ENCODE measurements at regions not wholly inside any gene's neighbourhood (a gene's known extent, or its start where the extent isn't known, plus 50 kb on each side); places are given as distances from the start of the nearest gene placed in this dataset.
A peak's percentile ranks its signal among the peaks of the same experiment; 100 is the strongest.
"Not testable (repeated sequence)": the region's sequence is repeated elsewhere in the genome, so short reads cannot be mapped to it uniquely, and the experiment has no call there.

DNA sequence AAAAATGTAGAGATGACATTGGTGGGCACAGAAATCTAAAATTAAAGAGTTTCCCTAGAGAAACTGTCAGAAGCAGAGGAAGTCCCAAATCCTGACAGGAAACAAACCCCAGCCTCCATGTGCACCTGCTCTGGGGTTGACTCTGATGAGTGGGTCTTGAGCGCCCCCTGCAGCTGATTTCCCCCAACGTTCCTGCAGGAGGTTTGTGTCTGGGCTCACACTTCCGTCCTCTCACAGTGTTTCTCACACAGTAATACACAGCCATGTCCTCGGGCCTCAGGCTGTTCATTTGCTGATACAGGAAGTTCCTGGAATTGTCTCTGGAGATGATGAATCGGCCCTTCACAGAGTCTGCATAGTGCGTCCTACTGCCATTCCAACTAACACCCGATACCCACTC is 670.1 kb downstream of the TMEM121 start:
- 41% methylated on average over 5 of the region's 7 CpGs for WGBS (ENCODE audit: low lambda C conversion rate)
- H3K36me3 ChIP-seq (replicated peaks in 1 of 2; ENCODE audit: control insufficient read depth in 1 of 2, insufficient read depth in 2 of 2, low read length in 2 of 2); H3K9ac ChIP-seq (ENCODE audit: insufficient read depth, low read depth, low read length); H3K79me2 ChIP-seq (ENCODE audit: insufficient read depth, low read length); CTCF ChIA-PET (ENCODE audit: low intra/inter-chr PET ratio, low total read pairs); H2AFZ ChIP-seq (ENCODE audit: low read length); H4K20me1 ChIP-seq (ENCODE audit: insufficient read depth, low read length); POLR2A ChIA-PET; H3K9me3 ChIP-seq (ENCODE audit: low read length); H3K27ac ChIP-seq (ENCODE audit: extremely low read length, insufficient read depth, low read length); in situ Hi-C loops (cut with HindIII; ENCODE audit: extremely low pct_ligation_motif_present, low pct_unique_long_range_greater_than_20kb); FAIRE-seq; intact Hi-C loops (cut with micrococcal nuclease; ENCODE audit: unreplicated experiment); DNase-seq (ENCODE audit: low spot score); BruUV-seq (replicated peaks); H3K4me3 ChIP-seq (replicated peaks in 1 of 3; ENCODE audit: insufficient read depth in 1 of 3, low read depth in 2 of 3, low read length in 3 of 3); H3K4me2 ChIP-seq (ENCODE audit: low read depth, low read length); ATAC-seq; H3K4me1 ChIP-seq (ENCODE audit: insufficient read depth, low read length); H3K27me3 ChIP-seq (ENCODE audit: control insufficient read depth in 1 of 2, insufficient read depth in 2 of 2, low read length in 2 of 2): not testable (repeated sequence)
- TF ChIP-seq, protein P1, sequence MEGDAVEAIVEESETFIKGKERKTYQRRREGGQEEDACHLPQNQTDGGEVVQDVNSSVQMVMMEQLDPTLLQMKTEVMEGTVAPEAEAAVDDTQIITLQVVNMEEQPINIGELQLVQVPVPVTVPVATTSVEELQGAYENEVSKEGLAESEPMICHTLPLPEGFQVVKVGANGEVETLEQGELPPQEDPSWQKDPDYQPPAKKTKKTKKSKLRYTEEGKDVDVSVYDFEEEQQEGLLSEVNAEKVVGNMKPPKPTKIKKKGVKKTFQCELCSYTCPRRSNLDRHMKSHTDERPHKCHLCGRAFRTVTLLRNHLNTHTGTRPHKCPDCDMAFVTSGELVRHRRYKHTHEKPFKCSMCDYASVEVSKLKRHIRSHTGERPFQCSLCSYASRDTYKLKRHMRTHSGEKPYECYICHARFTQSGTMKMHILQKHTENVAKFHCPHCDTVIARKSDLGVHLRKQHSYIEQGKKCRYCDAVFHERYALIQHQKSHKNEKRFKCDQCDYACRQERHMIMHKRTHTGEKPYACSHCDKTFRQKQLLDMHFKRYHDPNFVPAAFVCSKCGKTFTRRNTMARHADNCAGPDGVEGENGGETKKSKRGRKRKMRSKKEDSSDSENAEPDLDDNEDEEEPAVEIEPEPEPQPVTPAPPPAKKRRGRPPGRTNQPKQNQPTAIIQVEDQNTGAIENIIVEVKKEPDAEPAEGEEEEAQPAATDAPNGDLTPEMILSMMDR (CRISPR knock-in tag; IDR thresholded peaks at IDR 0.05) = 0 out of 2 replicates have a peak, but pooled peaks have one; percentile 9

DNA sequence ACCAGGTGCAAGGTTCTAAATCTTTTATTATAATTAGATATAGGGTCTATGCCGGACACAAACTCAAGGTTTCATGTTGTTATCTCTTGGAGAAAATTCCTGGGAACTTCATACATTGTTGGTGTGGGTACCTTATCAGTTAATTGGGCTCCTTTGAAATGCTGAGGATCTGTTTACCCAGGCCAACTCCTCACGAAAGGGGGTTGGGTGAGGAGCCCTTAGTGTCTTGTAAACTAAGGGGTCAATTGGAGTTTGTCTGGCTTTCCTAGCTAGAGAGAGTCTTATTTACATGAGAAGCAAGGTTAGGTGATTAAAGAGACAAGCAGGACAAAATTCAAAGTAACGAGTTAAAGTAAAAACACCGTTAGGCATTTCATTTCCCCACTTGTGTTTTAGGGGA is 670.9 kb downstream of the TMEM121 start:
- BruUV-seq (replicated peaks); ATAC-seq; H3K4me1 ChIP-seq (ENCODE audit: insufficient read depth, low read length); H3K4me3 ChIP-seq (replicated peaks in 1 of 3; ENCODE audit: insufficient read depth in 1 of 3, low read depth in 2 of 3, low read length in 3 of 3); FAIRE-seq; H3K4me2 ChIP-seq (ENCODE audit: low read depth, low read length); CTCF ChIA-PET (ENCODE audit: low intra/inter-chr PET ratio, low total read pairs); H3K36me3 ChIP-seq (replicated peaks in 1 of 2; ENCODE audit: control insufficient read depth in 1 of 2, insufficient read depth in 2 of 2, low read length in 2 of 2); DNase-seq (ENCODE audit: low spot score); in situ Hi-C loops (cut with HindIII; ENCODE audit: extremely low pct_ligation_motif_present, low pct_unique_long_range_greater_than_20kb); H2AFZ ChIP-seq (ENCODE audit: low read length); H4K20me1 ChIP-seq (ENCODE audit: insufficient read depth, low read length); intact Hi-C loops (cut with micrococcal nuclease; ENCODE audit: unreplicated experiment); H3K9me3 ChIP-seq (ENCODE audit: low read length); H3K79me2 ChIP-seq (ENCODE audit: insufficient read depth, low read length); H3K9ac ChIP-seq (ENCODE audit: insufficient read depth, low read depth, low read length); H3K27ac ChIP-seq (ENCODE audit: extremely low read length, insufficient read depth, low read length); H3K27me3 ChIP-seq (ENCODE audit: control insufficient read depth in 1 of 2, insufficient read depth in 2 of 2, low read length in 2 of 2); POLR2A ChIA-PET: not testable (repeated sequence)
- 2% methylated on average over 4 of the region's 4 CpGs for WGBS (ENCODE audit: low lambda C conversion rate)

Measured in HepG2 (cell line).